GM18861 (cell line): ENCODE measurements at regions not wholly inside any gene's neighbourhood (a gene's known extent, or its start where the extent isn't known, plus 50 kb on each side); places are given as distances from the start of the nearest gene placed in this dataset.
A peak's percentile ranks its signal among the peaks of the same experiment; 100 is the strongest.
"Not testable (repeated sequence)": the region's sequence is repeated elsewhere in the genome, so short reads cannot be mapped to it uniquely, and the experiment has no call there.

Experiments
- ATAC-seq: cut with Tn5 transposase; IDR thresholded peaks from one replicate; pipeline ENCODE4 v1.9.1; 2021; ENCODE audit not compliant: unreplicated experiment

DNA sequence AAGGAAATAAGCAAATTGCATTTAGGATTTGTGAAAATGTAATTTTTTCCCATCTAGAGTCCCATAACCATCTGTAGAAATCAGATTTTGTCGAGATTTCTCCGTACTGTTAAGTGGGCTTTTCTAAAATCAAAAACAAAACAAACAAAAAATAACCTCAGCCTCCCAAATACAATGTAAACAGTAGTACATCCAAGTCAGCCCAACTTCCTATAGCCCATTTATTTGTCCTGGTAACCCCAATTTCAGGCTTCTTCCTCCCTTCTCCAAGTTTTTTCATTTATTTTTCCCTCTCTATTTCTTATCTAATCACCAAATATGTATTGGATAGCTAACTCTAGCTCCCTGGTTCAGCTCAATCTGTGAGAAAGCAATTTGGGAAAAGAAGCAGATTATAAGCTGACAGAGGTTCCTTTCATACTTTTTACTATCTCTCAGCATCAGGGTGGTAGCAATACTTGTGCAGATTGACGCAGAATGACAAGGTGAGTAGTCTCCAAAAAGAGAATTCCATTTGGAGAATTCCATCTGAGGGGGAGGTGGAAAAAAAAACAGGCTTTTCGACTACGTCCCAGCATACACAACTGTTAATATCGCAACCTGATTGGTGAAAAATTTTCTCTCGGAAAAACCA, 132.6 kb upstream of the BTN3A2 start:
- ATAC-seq: no peak

DNA sequence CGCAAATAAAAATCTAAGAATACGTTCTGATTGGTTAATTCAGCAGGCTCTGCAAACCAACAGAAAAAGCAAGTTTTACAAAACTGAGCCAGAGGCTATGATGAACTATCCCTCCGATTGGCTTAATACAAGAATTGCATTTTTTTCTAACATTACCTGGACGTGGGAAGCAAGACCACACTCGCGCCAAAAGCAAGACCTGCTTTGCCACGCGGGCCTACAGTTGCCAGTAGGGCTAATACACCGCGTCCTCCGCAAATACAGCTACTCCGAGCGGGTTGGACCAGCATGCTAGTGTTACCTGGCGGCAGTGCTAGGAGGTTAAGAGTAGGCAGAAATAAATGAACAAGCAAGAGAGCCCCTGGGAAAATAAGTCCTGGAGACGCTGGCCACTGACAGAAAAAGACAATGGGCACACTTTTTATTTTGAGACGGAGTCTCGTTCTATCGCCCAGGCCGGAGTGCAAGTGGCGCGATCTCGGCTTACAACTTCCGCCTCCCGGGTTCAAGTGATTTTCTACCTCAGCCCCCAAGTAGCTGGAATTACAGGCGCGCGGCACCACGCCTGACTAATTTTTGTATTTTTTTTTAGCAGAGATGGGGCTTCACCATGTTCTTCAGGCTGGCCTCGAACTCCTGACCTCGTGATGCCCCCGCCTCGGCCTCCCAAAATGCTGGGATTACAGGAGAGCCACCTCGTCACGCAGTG, 131.9 kb upstream of the BTN3A2 start:
- no peak for ATAC-seq

DNA sequence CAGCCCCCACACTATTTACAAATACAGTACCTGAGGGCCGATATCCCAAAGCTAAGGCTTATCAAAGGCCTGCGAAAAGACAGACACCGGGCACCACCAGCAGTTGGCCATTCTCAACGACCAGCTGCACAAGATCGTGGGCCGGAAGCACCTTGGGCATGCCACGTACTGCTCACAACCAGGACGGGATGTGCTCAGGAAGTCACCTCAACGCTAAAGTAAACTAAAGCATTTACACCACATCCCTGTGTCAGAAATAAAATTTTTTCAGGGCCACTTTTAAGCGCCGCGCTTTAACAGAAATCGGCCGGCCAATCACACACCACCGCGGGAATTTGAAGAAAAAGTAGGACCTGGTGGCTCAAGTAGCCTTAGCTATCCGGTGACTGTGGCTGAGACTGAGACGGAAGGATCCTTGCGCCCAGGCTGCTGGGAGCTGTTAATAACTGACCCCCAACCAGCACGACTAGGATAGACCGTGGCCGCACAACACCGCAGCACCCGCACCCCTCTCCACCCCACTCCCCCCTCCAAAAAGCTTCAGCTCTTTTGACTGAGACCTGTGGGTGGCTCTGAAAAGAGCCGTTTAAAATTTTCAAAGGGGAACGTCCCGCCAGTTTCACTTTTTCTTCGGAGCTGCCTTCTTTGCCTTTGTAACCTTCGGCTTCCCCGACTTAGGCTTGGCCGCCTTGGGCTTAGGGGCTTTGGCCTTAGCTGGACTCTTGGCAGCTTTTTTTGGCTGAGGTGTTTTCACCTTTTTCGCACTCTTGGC, 131.2 kb upstream of the BTN3A2 start:
- ATAC-seq: peak; percentile 29

DNA sequence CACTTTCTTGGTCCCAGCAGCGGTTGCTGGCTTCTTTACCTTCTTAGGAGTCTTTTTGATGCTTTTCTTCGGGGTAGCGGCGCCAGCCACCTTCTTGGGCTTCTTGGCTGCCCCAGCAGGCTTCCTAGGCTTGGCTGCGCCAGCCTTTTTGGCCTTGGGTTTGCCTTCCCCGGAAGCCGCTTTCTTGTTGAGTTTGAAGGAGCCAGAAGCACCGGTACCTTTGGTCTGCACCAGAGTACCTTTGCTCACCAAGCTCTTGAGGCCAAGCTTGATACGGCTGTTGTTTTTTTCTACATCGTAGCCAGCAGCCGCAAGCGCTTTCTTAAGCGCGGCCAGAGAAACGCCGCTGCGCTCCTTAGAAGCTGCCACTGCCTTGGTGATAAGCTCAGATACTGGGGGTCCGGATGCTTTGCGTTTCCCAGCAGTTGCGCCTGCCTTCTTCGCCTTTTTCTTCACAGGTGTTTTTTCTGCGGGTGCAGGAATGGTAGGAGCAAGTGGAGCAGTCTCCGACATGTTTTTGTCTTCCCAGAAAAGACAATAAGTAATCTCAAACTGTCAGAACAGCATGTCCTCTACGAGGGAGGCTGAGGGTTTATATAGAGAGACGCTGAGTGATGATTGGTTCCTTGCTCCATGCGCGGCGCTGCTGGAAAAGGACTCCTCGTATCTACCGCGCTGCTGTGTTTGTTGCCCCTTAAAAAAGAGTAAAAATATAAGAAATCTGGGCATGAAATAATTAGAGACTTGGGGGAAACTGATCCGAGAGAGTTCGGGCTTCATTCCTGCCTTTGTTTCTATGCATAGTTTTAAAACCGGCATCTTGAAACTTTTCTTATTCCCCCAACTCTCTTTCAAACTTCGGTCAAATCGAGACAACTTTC, 130.3 kb upstream of the BTN3A2 start:
- ATAC-seq: peak; percentile 40

DNA sequence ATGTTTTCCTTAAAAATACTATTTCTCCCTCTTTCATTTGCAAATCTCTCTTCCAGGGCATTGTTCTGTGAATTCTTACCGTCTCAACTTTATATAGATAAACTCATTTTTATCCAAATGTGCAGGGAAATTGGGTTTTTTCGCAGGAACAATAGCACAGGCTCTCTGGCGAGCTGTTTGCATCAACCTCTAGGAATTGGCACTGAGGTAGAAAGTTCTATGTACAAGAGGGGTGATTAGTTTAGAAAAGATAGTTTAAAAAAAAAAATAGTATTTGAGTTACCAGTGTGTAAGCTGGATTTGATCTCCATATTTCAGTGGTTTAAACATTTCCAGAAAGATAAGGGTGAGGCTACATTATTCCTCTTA, 129.7 kb upstream of the BTN3A2 start:
- ATAC-seq: no peak

DNA sequence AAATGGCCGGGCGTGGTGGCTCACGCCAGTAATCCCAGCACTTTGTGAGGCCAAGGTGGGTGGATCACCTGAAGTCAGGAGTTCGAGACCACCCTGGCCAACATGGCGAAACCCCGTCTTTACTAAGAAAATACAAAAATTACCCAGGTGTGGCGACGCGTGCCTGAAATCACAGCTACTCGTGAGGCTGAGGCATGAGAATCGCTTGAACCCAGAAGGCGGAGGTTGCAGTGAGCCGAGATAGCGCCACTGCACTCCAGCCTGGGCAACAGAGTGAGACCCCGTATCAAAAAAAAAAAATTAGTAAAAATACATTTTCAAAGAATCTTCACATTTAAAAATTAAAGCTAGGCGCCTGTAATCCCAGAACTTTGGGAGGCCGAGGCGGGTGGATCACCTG, 125.6 kb upstream of the BTN3A2 start:
- not testable (repeated sequence) for ATAC-seq

DNA sequence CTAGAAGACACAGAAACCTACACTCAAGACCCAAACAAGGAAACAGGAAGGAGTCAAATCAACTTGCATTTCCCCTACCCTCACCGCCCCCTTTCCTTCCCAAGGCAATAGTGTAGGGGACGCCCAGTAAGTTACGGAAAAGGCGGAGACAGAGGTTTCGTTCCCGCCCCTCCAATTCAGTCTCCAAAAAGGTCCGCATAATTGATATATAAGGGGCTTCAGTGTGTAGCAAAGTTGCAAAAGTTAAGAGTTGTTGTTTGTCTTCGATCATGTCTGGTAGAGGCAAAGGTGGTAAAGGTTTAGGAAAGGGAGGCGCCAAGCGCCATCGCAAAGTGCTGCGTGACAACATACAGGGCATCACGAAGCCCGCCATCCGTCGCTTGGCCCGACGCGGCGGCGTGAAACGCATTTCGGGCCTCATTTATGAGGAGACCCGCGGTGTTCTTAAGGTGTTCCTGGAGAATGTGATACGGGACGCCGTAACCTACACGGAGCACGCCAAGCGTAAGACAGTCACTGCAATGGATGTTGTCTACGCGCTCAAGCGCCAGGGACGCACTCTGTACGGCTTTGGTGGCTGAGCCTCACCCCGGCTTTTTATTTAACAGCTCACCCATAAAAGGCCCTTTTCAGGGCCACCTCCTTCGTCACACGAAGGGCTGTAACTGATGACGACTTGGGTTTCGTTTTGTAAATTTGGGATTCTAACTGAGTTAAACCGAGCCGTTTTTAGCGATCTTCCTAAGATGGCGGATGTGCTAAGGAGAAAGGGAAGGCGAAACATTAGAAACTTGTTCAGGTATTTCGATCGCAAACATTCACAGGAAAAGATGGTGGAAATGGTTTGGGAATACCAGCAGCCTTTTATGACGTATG, 124.6 kb upstream of the BTN3A2 start:
- ATAC-seq: peak; percentile 41

DNA sequence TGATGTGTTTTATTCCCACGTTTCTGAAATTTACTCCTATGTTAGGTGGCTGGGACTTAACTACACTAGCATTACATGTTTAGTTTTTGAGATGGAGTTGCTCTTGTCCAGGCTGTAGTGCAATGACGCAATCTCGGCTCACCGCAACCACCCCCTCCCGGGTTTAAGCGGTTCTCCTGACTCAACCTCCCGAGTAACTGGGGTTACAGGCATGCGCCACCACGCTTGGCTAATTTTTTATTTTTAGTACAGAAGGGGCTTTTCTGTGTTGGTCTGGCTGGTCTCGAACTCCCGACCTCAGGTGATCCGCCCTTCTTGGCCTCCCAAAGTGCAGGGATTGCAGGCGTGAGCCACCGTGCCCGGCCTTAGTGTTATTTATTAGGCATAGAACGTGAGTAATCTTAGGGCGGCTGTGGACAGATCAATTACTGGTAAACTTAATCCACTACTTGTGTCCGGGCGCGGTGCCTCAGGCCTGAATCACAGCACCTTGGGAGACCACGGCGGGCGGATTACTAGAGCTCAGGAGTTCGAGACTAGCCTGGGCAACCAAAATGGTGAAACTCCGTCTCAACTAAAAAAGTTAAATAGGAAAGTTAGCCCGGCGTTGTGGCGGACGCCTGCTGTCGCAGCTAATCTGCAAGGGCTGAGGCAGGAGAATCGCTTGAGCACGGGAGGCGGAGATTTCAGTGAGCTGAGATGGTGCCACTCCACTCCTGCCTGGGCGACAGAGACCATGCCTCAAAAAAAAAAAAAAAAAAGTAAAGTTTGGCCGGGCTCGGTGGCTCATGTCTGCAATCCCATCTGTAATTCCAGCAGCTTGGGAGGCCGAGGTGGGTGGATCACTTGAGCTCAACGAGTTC, 123.7 kb upstream of the BTN3A2 start:
- no peak for ATAC-seq

DNA sequence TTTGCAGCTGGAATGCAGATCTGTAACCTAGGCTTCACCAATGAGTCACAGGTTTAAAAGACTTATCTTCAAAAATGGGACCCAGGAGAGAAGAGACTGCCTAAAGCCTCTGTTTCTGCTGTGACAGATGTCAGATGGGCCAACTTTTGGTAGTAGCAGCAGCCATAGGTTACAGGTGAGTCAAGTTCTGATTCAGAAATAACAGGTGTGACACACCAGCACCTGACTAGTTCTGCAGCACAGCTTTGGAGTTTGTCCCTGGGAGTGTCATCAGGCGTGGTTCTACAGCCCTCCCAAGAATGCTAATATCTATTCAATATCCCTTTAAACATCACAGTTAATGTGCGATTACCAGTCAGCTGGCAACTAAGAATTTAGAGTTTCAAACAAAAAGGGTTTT, 121.9 kb upstream of the BTN3A2 start:
- no peak for ATAC-seq

DNA sequence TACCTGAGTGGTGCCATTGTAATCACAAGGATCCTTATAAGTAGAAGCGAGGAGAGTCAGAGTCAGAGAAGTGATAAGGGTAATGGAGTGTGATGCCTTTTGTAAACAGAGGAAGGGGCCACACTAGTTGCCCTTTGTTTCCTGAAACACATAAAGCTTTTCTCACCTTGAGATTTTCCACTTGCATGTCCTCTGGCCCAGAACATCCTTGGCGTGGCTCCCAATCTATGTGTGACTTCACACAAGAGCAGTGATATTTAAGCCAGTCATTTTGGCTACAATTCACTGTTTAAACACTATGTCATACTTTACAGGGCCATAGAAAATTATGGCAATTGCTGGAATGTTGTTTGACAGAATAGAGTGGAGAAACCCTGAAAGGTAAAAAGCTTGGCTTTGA, 121.2 kb upstream of the BTN3A2 start:
- no peak for ATAC-seq

DNA sequence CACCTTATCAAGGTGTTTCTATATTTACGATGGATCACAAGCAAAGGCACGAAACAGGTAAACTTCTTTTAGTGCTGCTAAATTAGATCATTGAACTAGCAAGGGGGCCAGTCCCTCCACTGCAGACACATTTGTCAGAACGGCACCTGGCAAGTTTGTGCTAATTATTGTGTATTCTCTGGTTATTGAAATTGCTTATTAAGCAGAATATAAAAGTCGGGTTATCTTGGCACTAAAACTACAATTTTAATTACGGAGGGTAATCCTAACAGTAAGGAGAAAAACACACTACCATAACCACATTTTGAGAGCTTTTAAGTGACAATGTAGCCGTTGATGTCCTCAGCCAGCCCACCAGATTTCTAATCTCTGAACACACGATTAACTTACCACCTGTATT, 118.9 kb upstream of the BTN3A2 start:
- no peak for ATAC-seq

DNA sequence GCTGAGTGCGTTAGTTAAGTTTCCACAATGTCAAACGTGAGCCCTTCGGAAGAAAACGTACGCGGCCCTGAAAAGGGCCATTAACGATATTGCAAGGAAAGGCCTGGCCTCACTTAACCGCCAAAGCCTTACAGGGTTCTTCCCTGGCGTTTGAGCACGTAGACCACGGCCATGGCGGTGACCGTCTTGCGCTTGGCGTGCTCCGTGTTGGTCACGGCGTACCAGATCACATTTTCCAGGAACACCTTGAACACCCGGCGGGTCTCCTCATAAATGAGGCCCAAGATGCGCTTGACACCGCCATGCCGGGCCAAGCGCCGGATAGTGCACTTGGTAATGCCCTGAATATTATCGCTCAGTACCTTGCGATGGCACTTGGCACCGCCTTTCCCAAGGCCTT, 118.4 kb upstream of the BTN3A2 start:
- ATAC-seq: no peak

DNA sequence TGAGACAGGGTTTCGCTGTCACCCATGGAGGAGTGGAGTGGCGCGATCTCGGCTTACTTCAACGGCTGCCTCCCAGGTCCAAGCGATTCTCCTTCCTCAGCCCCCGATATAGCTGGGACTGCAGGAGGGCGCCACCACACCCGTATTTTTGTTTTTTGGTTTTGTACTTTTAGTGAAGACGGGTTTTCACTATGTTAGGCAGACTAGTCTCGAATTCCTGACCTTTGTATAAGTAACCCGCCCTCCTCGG, 115.4 kb upstream of the BTN3A2 start:
- no peak for ATAC-seq

DNA sequence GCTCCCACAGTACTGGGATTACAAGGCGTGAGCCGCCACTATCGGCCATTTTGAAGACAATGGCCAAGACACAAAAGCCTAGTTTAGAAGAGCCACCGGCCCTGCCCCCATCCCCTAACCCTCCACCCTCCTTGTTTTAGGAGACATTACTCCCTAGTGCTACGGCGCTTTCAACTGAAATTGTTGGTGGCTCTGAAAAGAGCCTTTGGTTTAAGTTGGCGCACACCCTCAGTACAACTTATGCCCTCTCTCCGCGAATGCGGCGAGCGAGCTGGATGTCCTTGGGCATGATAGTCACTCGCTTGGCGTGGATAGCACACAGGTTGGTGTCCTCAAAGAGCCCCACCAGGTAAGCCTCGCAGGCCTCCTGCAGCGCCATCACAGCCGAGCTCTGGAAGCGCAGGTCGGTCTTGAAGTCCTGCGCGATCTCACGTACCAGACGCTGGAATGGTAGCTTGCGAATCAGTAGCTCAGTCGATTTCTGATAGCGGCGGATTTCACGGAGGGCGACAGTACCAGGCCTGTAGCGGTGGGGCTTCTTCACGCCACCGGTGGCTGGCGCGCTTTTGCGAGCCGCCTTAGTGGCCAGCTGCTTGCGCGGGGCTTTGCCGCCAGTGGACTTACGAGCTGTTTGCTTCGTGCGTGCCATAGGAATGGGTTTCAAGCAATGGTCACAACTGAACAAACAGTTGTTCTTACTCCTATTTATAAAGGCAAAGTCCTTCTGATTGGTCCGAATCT, 114.9 kb upstream of the BTN3A2 start:
- ATAC-seq: no peak

DNA sequence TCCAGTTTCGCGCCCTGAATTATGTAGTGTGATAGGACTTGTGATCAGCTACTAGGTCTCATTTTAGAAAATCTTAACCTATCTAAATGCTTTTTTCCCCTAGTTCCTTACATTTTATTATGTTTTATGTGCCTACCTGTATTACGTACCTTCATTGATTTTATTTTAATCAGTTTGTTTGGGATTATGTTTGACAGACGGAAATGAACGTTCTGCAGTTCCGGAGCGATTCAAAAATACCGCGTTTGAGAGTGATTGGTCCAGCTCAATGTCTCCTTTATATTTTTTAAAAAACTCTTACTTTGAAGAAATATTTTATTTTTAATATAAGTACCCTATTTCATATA, 114.3 kb upstream of the BTN3A2 start:
- no peak for ATAC-seq

DNA sequence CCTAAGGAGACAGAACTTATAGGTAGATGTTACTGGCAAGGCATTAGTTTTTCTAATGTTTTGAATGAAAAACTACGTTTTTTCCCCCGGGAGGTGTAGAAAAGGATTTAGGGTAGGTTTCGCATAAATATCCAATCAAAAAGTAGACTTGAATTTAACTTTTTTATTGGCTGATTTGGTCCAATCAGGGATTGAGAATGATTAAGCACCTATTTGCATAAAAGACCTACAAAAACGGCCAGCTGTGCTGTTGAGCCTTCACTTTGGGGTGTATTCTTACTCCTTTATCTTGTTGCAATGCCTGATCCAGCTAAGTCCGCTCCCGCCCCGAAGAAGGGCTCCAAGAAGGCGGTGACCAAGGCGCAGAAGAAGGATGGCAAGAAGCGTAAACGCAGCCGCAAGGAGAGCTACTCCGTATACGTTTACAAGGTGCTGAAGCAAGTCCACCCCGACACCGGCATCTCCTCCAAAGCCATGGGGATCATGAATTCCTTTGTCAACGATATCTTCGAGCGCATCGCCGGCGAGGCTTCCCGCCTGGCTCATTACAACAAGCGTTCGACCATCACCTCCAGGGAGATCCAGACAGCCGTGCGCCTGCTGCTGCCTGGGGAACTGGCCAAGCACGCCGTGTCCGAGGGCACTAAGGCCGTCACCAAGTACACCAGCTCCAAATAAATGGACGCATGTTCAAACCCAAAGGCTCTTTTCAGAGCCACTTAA, 113.5 kb upstream of the BTN3A2 start:
- ATAC-seq: peak; percentile 55

DNA sequence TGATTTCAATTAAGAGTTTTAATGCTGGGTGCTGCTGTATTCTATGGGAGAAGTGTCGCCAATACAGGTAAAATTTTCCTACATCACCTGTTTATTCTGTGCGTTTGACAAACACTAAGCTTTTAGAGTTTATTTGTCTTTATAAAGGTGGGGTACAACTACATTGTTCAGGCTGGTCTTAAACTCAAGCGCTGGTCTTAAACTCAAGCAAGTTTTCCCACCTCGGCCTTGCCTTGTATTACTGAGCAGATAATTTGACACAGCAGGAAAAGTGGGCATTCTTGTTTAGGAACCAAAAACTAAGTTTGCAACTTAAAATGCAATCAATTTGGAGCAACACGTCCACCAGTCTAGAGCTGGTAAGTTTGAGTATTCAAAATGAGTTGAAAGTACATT, 112.9 kb upstream of the BTN3A2 start:
- no peak for ATAC-seq

DNA sequence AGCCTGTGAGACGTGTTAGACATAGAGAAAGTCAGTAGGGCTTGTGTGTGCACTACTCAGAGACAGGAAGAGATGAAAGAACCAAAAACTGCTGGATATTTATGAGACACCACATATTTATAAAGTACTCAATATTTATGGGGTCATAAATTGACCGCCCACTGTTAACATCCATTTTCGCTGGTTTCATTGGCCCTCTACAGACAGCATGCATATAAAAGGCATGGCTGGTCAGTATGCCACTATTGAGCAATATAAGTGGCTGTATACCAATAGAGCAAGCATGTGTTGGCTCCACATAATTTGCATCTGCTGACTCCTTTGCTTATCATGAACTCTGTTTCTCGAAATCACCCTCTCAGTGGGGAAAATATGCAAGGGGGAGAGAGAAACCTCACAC, 110.3 kb upstream of the BTN3A2 start:
- ATAC-seq: no peak

DNA sequence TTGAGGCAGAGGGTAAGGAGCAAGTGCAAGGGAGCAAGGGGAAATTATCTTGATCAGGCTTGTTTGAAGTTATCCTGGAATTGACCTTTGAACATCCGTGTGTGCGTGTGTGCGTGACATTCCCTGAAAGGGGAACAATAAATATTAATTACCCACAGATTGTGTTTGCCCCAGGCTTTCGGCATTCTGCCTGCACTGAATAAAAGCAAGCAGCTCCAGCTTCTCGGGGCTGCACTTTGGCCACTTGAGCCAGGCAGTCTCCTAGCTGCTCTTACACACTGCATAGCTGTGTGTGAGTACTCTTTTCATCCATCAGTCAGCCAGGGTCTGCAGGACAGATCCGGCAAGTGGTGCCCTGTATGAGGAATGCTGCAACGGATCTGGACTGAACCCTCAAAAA, 107.7 kb upstream of the BTN3A2 start:
- no peak for ATAC-seq
